ENCODE measurements at regions not wholly inside any gene's neighbourhood (a gene's known extent, or its start where the extent isn't known, plus 50 kb on each side); places are given as distances from the start of the nearest gene placed in this dataset.

DNA sequence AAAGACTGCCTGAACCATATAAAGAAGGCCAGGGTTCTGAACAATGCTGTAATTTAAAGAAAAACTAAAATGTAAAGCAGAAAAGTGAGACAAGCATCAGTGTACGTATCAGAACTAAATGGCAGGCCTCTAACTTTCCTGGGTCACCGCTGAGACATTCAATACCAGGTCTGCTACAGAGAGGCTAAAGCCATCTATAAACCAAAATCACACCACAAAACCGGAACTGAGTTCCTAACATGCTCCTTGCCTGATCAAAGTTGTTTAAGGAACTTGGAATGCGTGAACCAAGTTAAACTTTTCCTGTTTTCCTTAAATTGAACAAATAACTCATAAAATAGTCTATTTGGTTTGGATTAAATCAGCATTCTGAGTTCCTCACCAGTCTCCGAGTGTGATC is 55.3 kb upstream of the TECRL start:
- DNase-seq (ENCODE audit: low read depth) = peak; percentile 45
- TF ChIP-seq, protein P1, sequence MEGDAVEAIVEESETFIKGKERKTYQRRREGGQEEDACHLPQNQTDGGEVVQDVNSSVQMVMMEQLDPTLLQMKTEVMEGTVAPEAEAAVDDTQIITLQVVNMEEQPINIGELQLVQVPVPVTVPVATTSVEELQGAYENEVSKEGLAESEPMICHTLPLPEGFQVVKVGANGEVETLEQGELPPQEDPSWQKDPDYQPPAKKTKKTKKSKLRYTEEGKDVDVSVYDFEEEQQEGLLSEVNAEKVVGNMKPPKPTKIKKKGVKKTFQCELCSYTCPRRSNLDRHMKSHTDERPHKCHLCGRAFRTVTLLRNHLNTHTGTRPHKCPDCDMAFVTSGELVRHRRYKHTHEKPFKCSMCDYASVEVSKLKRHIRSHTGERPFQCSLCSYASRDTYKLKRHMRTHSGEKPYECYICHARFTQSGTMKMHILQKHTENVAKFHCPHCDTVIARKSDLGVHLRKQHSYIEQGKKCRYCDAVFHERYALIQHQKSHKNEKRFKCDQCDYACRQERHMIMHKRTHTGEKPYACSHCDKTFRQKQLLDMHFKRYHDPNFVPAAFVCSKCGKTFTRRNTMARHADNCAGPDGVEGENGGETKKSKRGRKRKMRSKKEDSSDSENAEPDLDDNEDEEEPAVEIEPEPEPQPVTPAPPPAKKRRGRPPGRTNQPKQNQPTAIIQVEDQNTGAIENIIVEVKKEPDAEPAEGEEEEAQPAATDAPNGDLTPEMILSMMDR (IDR thresholded peaks at IDR 0.05; ENCODE audit: control insufficient read depth, extremely low read depth, insufficient read depth) = no peak

More for the DNA sequence above, 55.3 kb upstream of the TECRL start:
- 0 out of 2 replicates have a peak overlapping the region, but pooled peaks have one; percentile 4 for H3K4me3 ChIP-seq (ENCODE audit: low read depth, low read length)

Measured in LNCaP clone FGC (cell line).